Thyroid gland (tissue), 4 donors: ENCODE measurements at regions not wholly inside any gene's neighbourhood (a gene's known extent, or its start where the extent isn't known, plus 50 kb on each side); places are given as distances from the start of the nearest gene placed in this dataset.

Experiments used
- CTCF ChIP-seq, 6 experiments: fragments of 200-600 bp in 3 of 6; fragments of 450-650 bp in 3 of 6; sonication (generic) in 3 of 6; IDR thresholded peaks; one replicate each; pipeline ENCODE4 v1.5.1; 2016 to 2019; ENCODE audit warnings: antibody characterized with exemption in 6 of 6, mild to moderate bottlenecking in 2 of 6, inconsistent platforms in 1 of 6, moderate library complexity in 1 of 6
- POLR2A ChIP-seq, 2 donors: fragments of 450-650 bp; IDR thresholded peaks; one replicate each; pipeline ENCODE4 v1.6.1; 2017; ENCODE audit warnings: antibody characterized with exemption in 2 of 2, mild to moderate bottlenecking in 2 of 2, moderate library complexity in 1 of 2

- TF ChIP-seq POLR2A (IDR thresholded peaks at IDR 0.05) = no peak
- no peak for TF ChIP-seq CTCF (IDR thresholded peaks at IDR 0.05)
Measured at GRCh38 chr16:87068762-87069150, 248.4 kb downstream of the C16orf95 start.
